ENCODE measurements at regions not wholly inside any gene's neighbourhood (a gene's known extent, or its start where the extent isn't known, plus 50 kb on each side); places are given as distances from the start of the nearest gene placed in this dataset.
"Not testable (repeated sequence)": the region's sequence is repeated elsewhere in the genome, so short reads cannot be mapped to it uniquely, and the experiment has no call there.

- TF ChIP-seq CTCF (IDR thresholded peaks at IDR 0.05): no peak
- Histone ChIP-seq H3K4me1 (ENCODE audit: insufficient read depth, low read length) (peaks cover 2% of the 10 kb centered on the region), H3K36me3 (ENCODE audit: insufficient read depth, low read length) (no peaks in the 10 kb centered on the region), H3K27ac (ENCODE audit: low read depth in 1 of 2, low read length in 2 of 2) (no peak overlapping the region), H3K9me3 (ENCODE audit: control insufficient read depth in 1 of 2, insufficient read depth in 1 of 2, low read length in 2 of 2) (no peaks in the 10 kb centered on the region), H3K27me3 (ENCODE audit: control insufficient read depth in 1 of 2, insufficient read depth in 2 of 2, low read length in 2 of 2) (no peaks in the 10 kb centered on the region), H3K4me3 (ENCODE audit: low read length) (no peak overlapping the region)
- Mint-ChIP-seq H3K27ac (no peak overlapping the region), H3K4me1 (ENCODE audit: low read depth) (peaks cover 6% of the 10 kb centered on the region), H3K4me3 (no peak overlapping the region), H3K9me3 (no peaks in the 10 kb centered on the region), H3K27me3 (no peaks in the 10 kb centered on the region), H3K36me3 (ENCODE audit: low read depth) (no peaks in the 10 kb centered on the region)
- intact Hi-C loops (cut with DNase I, micrococcal nuclease): no loop called here
- DNase-seq: no peak
- ChIA-PET CTCF (no interaction called here), POLR2A (no interaction called here)
- no peak for ATAC-seq (ENCODE audit: poor library complexity)
Measured at GRCh38 chr1:182248721-182249120, 142.9 kb downstream of the GLUL start.

GRCh38 chr1:182247813-182248212 is 143.8 kb downstream of the GLUL start:
- H3K27me3 ChIP-seq (ENCODE audit: control insufficient read depth in 1 of 2, insufficient read depth in 2 of 2, low read length in 2 of 2); H3K9me3 ChIP-seq (ENCODE audit: control insufficient read depth in 1 of 2, insufficient read depth in 1 of 2, low read length in 2 of 2); POLR2A ChIA-PET; H3K4me1 ChIP-seq (ENCODE audit: insufficient read depth, low read length); H3K27ac Mint-ChIP-seq; DNase-seq; H3K4me1 Mint-ChIP-seq (ENCODE audit: low read depth); H3K4me3 Mint-ChIP-seq; H3K27me3 Mint-ChIP-seq; H3K9me3 Mint-ChIP-seq; H3K36me3 ChIP-seq (ENCODE audit: insufficient read depth, low read length); ATAC-seq (ENCODE audit: poor library complexity); H3K36me3 Mint-ChIP-seq (ENCODE audit: low read depth); H3K27ac ChIP-seq (ENCODE audit: low read depth in 1 of 2, low read length in 2 of 2); intact Hi-C loops (cut with DNase I, micrococcal nuclease); H3K4me3 ChIP-seq (ENCODE audit: low read length): not testable (repeated sequence)
- CTCF ChIA-PET: interaction anchor here (0.6 to 0.7 kb wide), 2 partner anchors 152 to 354 kb away, joined by 3 read pairs; no protein-coding TSS in a partner anchor

- Histone ChIP-seq H3K4me1 (ENCODE audit: insufficient read depth, low read length) (peaks cover 2% of the 10 kb centered on the region), H3K27me3 (ENCODE audit: control insufficient read depth in 1 of 2, insufficient read depth in 2 of 2, low read length in 2 of 2) (no peaks in the 10 kb centered on the region), H3K27ac (ENCODE audit: low read depth in 1 of 2, low read length in 2 of 2) (no peak overlapping the region), H3K4me3 (ENCODE audit: low read length) (no peak overlapping the region), H3K36me3 (ENCODE audit: insufficient read depth, low read length) (no peaks in the 10 kb centered on the region), H3K9me3 (ENCODE audit: control insufficient read depth in 1 of 2, insufficient read depth in 1 of 2, low read length in 2 of 2) (no peaks in the 10 kb centered on the region)
- intact Hi-C loops (cut with DNase I, micrococcal nuclease): no loop called here
- Mint-ChIP-seq H3K9me3 (no peaks in the 10 kb centered on the region), H3K4me3 (no peak overlapping the region), H3K27me3 (no peaks in the 10 kb centered on the region), H3K27ac (no peak overlapping the region), H3K36me3 (ENCODE audit: low read depth) (no peaks in the 10 kb centered on the region), H3K4me1 (ENCODE audit: low read depth) (peaks cover 6% of the 10 kb centered on the region)
- CTCF ChIA-PET: no interaction called here
- no peak for DNase-seq
- TF ChIP-seq CTCF (IDR thresholded peaks at IDR 0.05): no peak
- ATAC-seq (ENCODE audit: poor library complexity): no peak
- POLR2A ChIA-PET: no interaction called here
Measured at GRCh38 chr1:182246783-182247182, 144.8 kb downstream of the GLUL start.

DNA sequence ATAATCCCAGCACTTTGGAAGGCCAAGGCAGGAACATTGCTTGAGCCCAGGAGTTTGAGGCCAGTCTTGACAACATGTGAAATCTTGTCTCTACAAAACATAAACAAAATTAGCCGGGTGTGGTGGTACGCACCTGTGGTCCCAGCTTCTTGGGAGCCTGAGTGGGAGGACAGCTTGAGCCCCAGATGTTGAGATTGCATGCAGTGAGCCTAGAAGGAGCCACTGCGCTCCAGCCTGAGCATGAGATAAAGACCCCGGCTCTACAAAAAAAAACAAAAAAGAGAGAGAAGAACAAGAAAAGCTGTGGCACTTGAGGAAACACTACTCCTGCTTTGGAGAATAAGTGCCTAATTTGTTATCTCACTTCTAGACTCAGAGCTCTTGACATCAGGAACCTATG is 146.6 kb downstream of the GLUL start:
- H3K27ac ChIP-seq (ENCODE audit: low read depth in 1 of 2, low read length in 2 of 2): no peak overlapping the region
- no peak overlapping the region for H3K27ac Mint-ChIP-seq
- ChIA-PET POLR2A (no interaction called here), CTCF (no interaction called here)
- no peaks in the 10 kb centered on the region for H3K9me3 Mint-ChIP-seq
- intact Hi-C loops (cut with DNase I, micrococcal nuclease): no loop called here
- no peak overlapping the region for H3K4me3 ChIP-seq (ENCODE audit: low read length)
- no peaks in the 10 kb centered on the region for H3K36me3 ChIP-seq (ENCODE audit: insufficient read depth, low read length)
- no peaks in the 10 kb centered on the region for H3K27me3 Mint-ChIP-seq
- peaks cover 2% of the 10 kb centered on the region for H3K4me1 ChIP-seq (ENCODE audit: insufficient read depth, low read length)
- no peaks in the 10 kb centered on the region for H3K27me3 ChIP-seq (ENCODE audit: control insufficient read depth in 1 of 2, insufficient read depth in 2 of 2, low read length in 2 of 2)
- H3K36me3 Mint-ChIP-seq (ENCODE audit: low read depth): no peaks in the 10 kb centered on the region
- H3K4me1 Mint-ChIP-seq (ENCODE audit: low read depth): peaks cover 6% of the 10 kb centered on the region
- no peak for TF ChIP-seq CTCF (IDR thresholded peaks at IDR 0.05)
- no peak for DNase-seq
- ATAC-seq (ENCODE audit: poor library complexity): no peak
- no peaks in the 10 kb centered on the region for H3K9me3 ChIP-seq (ENCODE audit: control insufficient read depth in 1 of 2, insufficient read depth in 1 of 2, low read length in 2 of 2)
- H3K4me3 Mint-ChIP-seq: no peak overlapping the region

Data from CD4-positive, alpha-beta T cell (primary cell).